Retinal pigment epithelial cell (primary cell): ENCODE measurements at regions not wholly inside any gene's neighbourhood (a gene's known extent, or its start where the extent isn't known, plus 50 kb on each side); places are given as distances from the start of the nearest gene placed in this dataset.

ENCODE experiments used
- DNase-seq: peaks from one replicate; pipeline ENCODE4 v3.0.0-alpha.2; 2010; ENCODE audit warnings: low read depth
- H3K4me3 ChIP-seq: 2 replicates; pipeline ENCODE4 v1.5.1; 2011; ENCODE audit warnings: mild to moderate bottlenecking, low read length, control low read depth, moderate library complexity
- CTCF ChIP-seq: conservative IDR thresholded peaks from 2 replicates; pipeline ENCODE4 v1.5.1; 2011; ENCODE audit warnings: low read depth, low read length, control low read depth, inconsistent platforms

DNA sequence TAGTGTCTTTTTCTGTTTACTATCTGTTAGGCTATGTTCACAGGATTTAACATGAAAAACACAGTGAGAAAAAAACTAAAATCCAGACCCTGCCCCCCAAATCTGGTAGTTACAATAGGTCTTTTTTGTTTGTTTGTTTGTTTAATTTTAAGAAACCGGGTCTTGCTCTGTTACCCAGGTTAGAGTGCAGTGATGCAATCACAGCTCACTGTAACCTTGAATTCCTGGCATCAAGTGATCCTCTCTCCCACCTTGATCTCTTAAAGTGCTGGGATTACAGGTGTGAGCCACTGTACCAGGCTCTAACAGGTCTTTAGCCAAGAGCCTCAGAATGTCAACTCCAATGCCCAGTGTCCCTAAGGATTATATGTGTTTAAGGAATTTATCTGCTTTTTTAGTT is 88.0 kb upstream of the GOLIM4 start:
- H3K4me3 ChIP-seq, result no peak overlapping the region
- TF ChIP-seq CTCF, result no peak
- no peak for DNase-seq

GRCh38 chr3:168168743-168169142 is 73.0 kb upstream of the GOLIM4 start:
- TF ChIP-seq CTCF, result no peak
- DNase-seq, result no peak

GRCh38 chr3:168165390-168166269 is 69.9 kb upstream of the GOLIM4 start:
- peak; percentile 20 for DNase-seq
- no peak overlapping the region for H3K4me3 ChIP-seq

More at GRCh38 chr3:168168743-168169142, 73.0 kb upstream of the GOLIM4 start:
- no peak overlapping the region for H3K4me3 ChIP-seq

DNA sequence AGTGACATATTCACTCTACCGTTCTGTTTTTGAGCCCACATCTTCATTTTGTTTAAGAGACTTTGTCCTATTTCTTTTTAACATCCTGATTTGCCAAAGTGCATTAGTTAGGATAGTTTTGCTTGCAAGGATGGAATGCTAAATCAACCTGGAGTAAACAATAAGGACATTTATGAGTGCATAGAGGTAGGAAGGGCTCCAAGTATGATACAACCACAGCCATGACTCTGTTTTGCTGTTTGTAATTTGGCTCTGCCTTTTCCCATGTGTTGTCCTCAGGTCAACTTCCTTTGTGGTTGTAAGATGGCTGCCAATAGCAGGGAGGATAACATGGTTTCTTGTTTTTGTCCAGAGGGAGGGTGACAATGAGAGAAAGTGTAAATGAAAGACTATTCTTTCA is 66.4 kb upstream of the GOLIM4 start:
- TF ChIP-seq CTCF, result no peak
- DNase-seq, result no peak
- H3K4me3 ChIP-seq, result no peak overlapping the region

More at GRCh38 chr3:168165390-168166269, 69.9 kb upstream of the GOLIM4 start:
- TF ChIP-seq CTCF, result peak; percentile 73

GRCh38 chr3:168161696-168162095 is 66.0 kb upstream of the GOLIM4 start:
- no peak overlapping the region for H3K4me3 ChIP-seq
- no peak for TF ChIP-seq CTCF
- peak; percentile 54 for DNase-seq

GRCh38 chr3:168157903-168158302 is 62.2 kb upstream of the GOLIM4 start:
- no peak overlapping the region for H3K4me3 ChIP-seq
- no peak for DNase-seq
- TF ChIP-seq CTCF, result no peak

DNA sequence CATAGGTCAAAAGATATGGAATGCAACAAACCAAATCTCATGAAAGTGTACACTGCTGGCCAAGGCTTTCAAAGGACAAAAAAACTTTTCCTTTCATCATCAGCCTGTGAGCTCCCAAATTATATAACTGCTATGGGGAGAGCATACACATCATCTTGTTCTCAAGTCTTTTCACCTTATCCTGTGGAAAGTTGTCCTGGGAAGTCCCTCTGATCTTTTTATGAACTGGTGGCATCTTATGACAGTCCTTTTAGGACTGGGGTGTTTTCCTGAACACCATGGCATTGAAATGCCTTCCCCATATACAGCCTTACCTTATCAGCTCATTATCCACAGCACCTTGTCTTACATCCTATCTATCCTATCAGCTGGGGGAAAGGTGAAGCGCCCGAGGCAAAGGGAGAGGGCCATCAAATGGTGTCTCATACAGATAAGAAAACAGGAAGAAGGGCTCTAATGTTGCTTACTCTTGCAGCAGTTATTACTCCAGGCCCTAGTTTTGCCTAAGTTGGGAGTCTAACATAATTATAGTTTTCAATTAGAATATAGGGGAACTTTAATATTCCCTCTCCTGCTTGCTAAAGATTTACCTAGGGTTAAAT is 61.5 kb upstream of the GOLIM4 start:
- TF ChIP-seq CTCF, result no peak
- no peak for DNase-seq
- H3K4me3 ChIP-seq, result no peak overlapping the region
